Ascending aorta (tissue), 2 donors: ENCODE measurements at regions not wholly inside any gene's neighbourhood (a gene's known extent, or its start where the extent isn't known, plus 50 kb on each side); places are given as distances from the start of the nearest gene placed in this dataset.

Experiments used
- DNase-seq, 2 donors: peaks; one replicate each; pipeline ENCODE4 v3.0.0-alpha.2; 2019; ENCODE audit warnings: low spot score in 2 of 2
- H3K27ac ChIP-seq, 2 donors: fragments of 200-600 bp; sonication (generic); one replicate each; pipeline ENCODE4 v1.5.1; 2016 to 2017; ENCODE audit warnings: mild to moderate bottlenecking in 1 of 2
- H3K27me3 ChIP-seq: fragments of 200-600 bp; sonication (generic); one replicate; pipeline ENCODE4 v1.5.1; 2017
- H3K36me3 ChIP-seq, 2 donors: fragments of 200-600 bp; sonication (generic); one replicate each; pipeline ENCODE4 v1.5.1; 2016
- H3K4me1 ChIP-seq, 2 donors: fragments of 200-600 bp; sonication (generic); one replicate each; pipeline ENCODE4 v1.5.1; 2016 to 2017; ENCODE audit warnings: mild to moderate bottlenecking in 1 of 2
- H3K4me3 ChIP-seq, 2 donors: fragments of 200-600 bp; sonication (generic); one replicate each; pipeline ENCODE4 v1.5.1; 2016 to 2017; ENCODE audit warnings: mild to moderate bottlenecking in 1 of 2
- H3K9me3 ChIP-seq, 2 donors: fragments of 200-600 bp; sonication (generic); one replicate each; pipeline ENCODE4 v1.5.1; 2016
- CTCF ChIP-seq, 3 experiments: fragments of 200-600 bp in 2 of 3; fragments of 450-650 bp in 1 of 3; sonication (generic) in 2 of 3; IDR thresholded peaks; one replicate each; pipeline ENCODE4 v1.5.1; 2016 to 2019; ENCODE audit warnings: antibody characterized with exemption in 3 of 3, mild to moderate bottlenecking in 1 of 3, moderate library complexity in 1 of 3
- intact Hi-C: fragments of 100-400 bp; cut with DNase I; formaldehyde crosslinking; loops from one replicate; pipeline ENCODE4 v1.15.1; 2023

- no peaks in the 10 kb centered on the region for H3K27me3 ChIP-seq
- no peak overlapping the region for H3K4me3 ChIP-seq
- H3K4me1 ChIP-seq, result no peaks in the 10 kb centered on the region
- no peak for DNase-seq
- no peak overlapping the region for H3K27ac ChIP-seq
- intact Hi-C loops, result no loop called here
- no peaks in the 10 kb centered on the region for H3K36me3 ChIP-seq
- no peak for TF ChIP-seq CTCF (IDR thresholded peaks at IDR 0.05)
- no peaks in the 10 kb centered on the region for H3K9me3 ChIP-seq
Observed at GRCh38 chr13:111565400-111565799, 245.0 kb downstream of the TEX29 start.

GRCh38 chr13:111566567-111566966 lies 246.1 kb downstream of the TEX29 start:
- H3K36me3 ChIP-seq, result no peaks in the 10 kb centered on the region
- no peaks in the 10 kb centered on the region for H3K27me3 ChIP-seq
- no peak for TF ChIP-seq CTCF (IDR thresholded peaks at IDR 0.05)
- intact Hi-C loops, result no loop called here
- DNase-seq, result no peak
- H3K27ac ChIP-seq, result no peak overlapping the region
- H3K9me3 ChIP-seq, result no peaks in the 10 kb centered on the region
- H3K4me1 ChIP-seq, result no peaks in the 10 kb centered on the region
- H3K4me3 ChIP-seq, result no peak overlapping the region

- intact Hi-C loops, result no loop called here
- Histone ChIP-seq H3K27ac (no peak overlapping the region), H3K4me1 (no peaks in the 10 kb centered on the region), H3K27me3 (no peaks in the 10 kb centered on the region), H3K4me3 (no peak overlapping the region), H3K9me3 (no peaks in the 10 kb centered on the region), H3K36me3 (no peaks in the 10 kb centered on the region)
- no peak for DNase-seq
- no peak for TF ChIP-seq CTCF (IDR thresholded peaks at IDR 0.05)
Observed at GRCh38 chr13:111567637-111568036, 247.2 kb downstream of the TEX29 start.

GRCh38 chr13:111568290-111568689 lies 247.8 kb downstream of the TEX29 start:
- H3K4me1 ChIP-seq, result no peaks in the 10 kb centered on the region
- no peak for DNase-seq
- peaks cover 0 to under 1% of the 10 kb centered on the region in 2 donors for H3K9me3 ChIP-seq
- no peaks in the 10 kb centered on the region for H3K36me3 ChIP-seq
- no peaks in the 10 kb centered on the region for H3K27me3 ChIP-seq
- no peak for TF ChIP-seq CTCF (IDR thresholded peaks at IDR 0.05)
- H3K27ac ChIP-seq, result no peak overlapping the region
- intact Hi-C loops, result no loop called here
- no peak overlapping the region for H3K4me3 ChIP-seq

GRCh38 chr13:111570911-111571310 lies 250.5 kb downstream of the TEX29 start:
- Histone ChIP-seq H3K27ac (no peak overlapping the region), H3K4me3 (no peak overlapping the region), H3K36me3 (no peaks in the 10 kb centered on the region), H3K27me3 (no peaks in the 10 kb centered on the region), H3K4me1 (no peaks in the 10 kb centered on the region), H3K9me3 (peaks cover 0 to 2% of the 10 kb centered on the region in 2 donors)
- DNase-seq, result no peak
- no peak for TF ChIP-seq CTCF (IDR thresholded peaks at IDR 0.05)
- intact Hi-C loops, result no loop called here
